ENCODE measurements at regions not wholly inside any gene's neighbourhood (a gene's known extent, or its start where the extent isn't known, plus 50 kb on each side); places are given as distances from the start of the nearest gene placed in this dataset.

DNA sequence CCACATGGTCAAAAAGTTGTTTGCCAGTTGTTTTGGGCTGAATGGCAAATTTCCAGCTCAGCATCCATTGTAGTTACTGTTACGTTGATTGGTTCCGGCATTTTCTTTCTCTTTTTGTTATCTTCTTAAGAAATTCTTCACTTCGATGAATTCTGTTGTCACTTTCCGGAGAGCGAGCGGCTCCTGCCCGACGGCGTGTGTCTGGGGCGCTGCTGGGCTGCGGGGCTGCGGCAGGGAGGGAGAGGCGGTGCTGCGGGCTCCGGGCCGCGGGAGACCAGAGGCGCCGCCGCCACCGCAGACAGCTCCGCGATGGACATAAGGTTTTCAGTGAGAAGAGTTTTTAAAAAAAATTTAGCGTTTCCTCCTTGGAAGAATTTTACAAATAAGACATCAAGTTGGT is 117.4 kb downstream of the RRM1 start:
- H3K4me2 ChIP-seq (ENCODE audit: insufficient read depth, insufficient read length, low read length) = peak overlapping the region; percentile 77
- peaks cover 4 to 8% of the 10 kb centered on the region in 2 experiments for H3K4me1 Mint-ChIP-seq
- H3K79me1 ChIP-seq (ENCODE audit: insufficient read depth, low read depth, low read length, poor library complexity, severe bottlenecking) = no peaks in the 10 kb centered on the region
- no peaks in the 10 kb centered on the region for H3K9me3 Mint-ChIP-seq
- H3K36me3 Mint-ChIP-seq (ENCODE audit: insufficient read depth in 1 of 3, low read depth in 3 of 3) = no peaks in the 10 kb centered on the region
- H3K27ac ChIP-seq (ENCODE audit: insufficient read length, low read depth, low read length) = no peak overlapping the region
- no peak overlapping the region for H2AK5ac ChIP-seq (ENCODE audit: insufficient read length, low read length)
- peaks cover 3% of the 10 kb centered on the region for H3K23me2 ChIP-seq (ENCODE audit: insufficient read length, low read depth, low read length, poor library complexity, severe bottlenecking)
- no peak overlapping the region for H3K27ac Mint-ChIP-seq
- H2BK15ac ChIP-seq (ENCODE audit: low read depth, low read length) = no peak overlapping the region
- no peak overlapping the region for H2BK20ac ChIP-seq (ENCODE audit: low read depth, low read length, poor library complexity, severe bottlenecking)
- no CpG with 5 or more reads among the region's 24 CpGs for WGBS (ENCODE audit: extremely low coverage, insufficient read length, low lambda C conversion rate)
- no peak overlapping the region for H2BK120ac ChIP-seq (ENCODE audit: low read depth, low read length, poor library complexity, severe bottlenecking)
- no peak overlapping the region for H3K9ac ChIP-seq (ENCODE audit: extremely low read depth, insufficient read length, low read length)
- no peak overlapping the region for H3K4ac ChIP-seq (ENCODE audit: low read depth, low read length)
- peak; percentile 48 for DNase-seq
- peak overlapping the region; percentile 19 to 53; a peak in 2 of 5 replicates for H3K4me3 Mint-ChIP-seq
- TF ChIP-seq, protein P1, sequence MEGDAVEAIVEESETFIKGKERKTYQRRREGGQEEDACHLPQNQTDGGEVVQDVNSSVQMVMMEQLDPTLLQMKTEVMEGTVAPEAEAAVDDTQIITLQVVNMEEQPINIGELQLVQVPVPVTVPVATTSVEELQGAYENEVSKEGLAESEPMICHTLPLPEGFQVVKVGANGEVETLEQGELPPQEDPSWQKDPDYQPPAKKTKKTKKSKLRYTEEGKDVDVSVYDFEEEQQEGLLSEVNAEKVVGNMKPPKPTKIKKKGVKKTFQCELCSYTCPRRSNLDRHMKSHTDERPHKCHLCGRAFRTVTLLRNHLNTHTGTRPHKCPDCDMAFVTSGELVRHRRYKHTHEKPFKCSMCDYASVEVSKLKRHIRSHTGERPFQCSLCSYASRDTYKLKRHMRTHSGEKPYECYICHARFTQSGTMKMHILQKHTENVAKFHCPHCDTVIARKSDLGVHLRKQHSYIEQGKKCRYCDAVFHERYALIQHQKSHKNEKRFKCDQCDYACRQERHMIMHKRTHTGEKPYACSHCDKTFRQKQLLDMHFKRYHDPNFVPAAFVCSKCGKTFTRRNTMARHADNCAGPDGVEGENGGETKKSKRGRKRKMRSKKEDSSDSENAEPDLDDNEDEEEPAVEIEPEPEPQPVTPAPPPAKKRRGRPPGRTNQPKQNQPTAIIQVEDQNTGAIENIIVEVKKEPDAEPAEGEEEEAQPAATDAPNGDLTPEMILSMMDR (conservative IDR thresholded peaks at IDR 0.05) = no peak
- H3K27me3 ChIP-seq (ENCODE audit: insufficient read depth, low read length) = no peaks in the 10 kb centered on the region; the same call in 1 of the 2 replicates
- no peak overlapping the region for H4K5ac ChIP-seq (ENCODE audit: insufficient read length, low read depth, low read length)
- no peak overlapping the region for H3K18ac ChIP-seq (ENCODE audit: insufficient read length, low read depth, low read length)
- no peaks in the 10 kb centered on the region for H3K4me1 ChIP-seq (ENCODE audit: insufficient read depth, low read length)
- H3K14ac ChIP-seq (ENCODE audit: insufficient read depth, low read length) = no peak overlapping the region
- no peak overlapping the region for H2BK5ac ChIP-seq (ENCODE audit: insufficient read length, low read length)
- no peak overlapping the region for H3K56ac ChIP-seq (ENCODE audit: insufficient read length, low read depth, low read length)
- peak overlapping the region; percentile 86 for H2AFZ ChIP-seq (ENCODE audit: low read length)
- H3K27me3 Mint-ChIP-seq (ENCODE audit: low read depth) = peaks cover 25% of the 10 kb centered on the region
- no peak overlapping the region for H3T11ph ChIP-seq (ENCODE audit: low read length)
- no peak overlapping the region for H4K8ac ChIP-seq (replicated peaks; ENCODE audit: insufficient read length, low read depth, low read length)
- H3K23ac ChIP-seq (ENCODE audit: insufficient read length, low read depth, low read length) = no peak overlapping the region
- H3K79me2 ChIP-seq (ENCODE audit: insufficient read depth, low read length) = no peaks in the 10 kb centered on the region
- no peaks in the 10 kb centered on the region for H3K9me3 ChIP-seq (ENCODE audit: control insufficient read depth, low read depth, low read length)
- H2BK12ac ChIP-seq (ENCODE audit: insufficient read length, low read depth, low read length) = no peak overlapping the region
- H4K20me1 ChIP-seq (ENCODE audit: control insufficient read depth, insufficient read depth, insufficient read length) = no peaks in the 10 kb centered on the region
- H4K91ac ChIP-seq (ENCODE audit: insufficient read length, low read depth, low read length) = no peak overlapping the region
